ENCODE measurements at regions not wholly inside any gene's neighbourhood (a gene's known extent, or its start where the extent isn't known, plus 50 kb on each side); places are given as distances from the start of the nearest gene placed in this dataset. TPM values are rescaled to one million over a fixed set of nuclear protein-coding genes. Genes with fewer than 3 reads are reported as not detected.

Small RNA genes in the stretch of these regions (small RNA-seq; reads per million reads assigned to genes)
- gene MIR7702 (not detected), gene RNY4P18 (0.21 reads per million)
